ENCODE measurements at regions not wholly inside any gene's neighbourhood (a gene's known extent, or its start where the extent isn't known, plus 50 kb on each side); places are given as distances from the start of the nearest gene placed in this dataset.

DNA sequence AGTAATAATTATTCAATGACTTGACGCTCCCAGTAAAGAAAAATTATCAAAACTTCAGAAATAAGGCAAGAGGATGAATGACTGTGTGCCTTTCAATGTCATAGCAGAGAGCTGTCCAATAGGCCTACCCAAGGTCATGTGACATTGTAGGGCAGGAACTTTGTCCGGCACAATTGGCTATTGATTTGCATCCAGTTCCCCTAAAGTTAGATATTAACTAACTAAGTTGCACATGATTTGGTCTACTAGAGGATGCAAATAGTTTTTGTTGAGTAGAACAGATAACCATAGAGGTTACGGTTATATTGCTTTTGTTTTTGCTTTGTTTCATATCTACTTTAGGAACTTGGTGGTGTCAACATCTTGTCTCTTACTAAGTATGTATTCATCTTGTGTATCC is 127.9 kb upstream of the PFN2 start:
- no peak for DNase-seq

DNA sequence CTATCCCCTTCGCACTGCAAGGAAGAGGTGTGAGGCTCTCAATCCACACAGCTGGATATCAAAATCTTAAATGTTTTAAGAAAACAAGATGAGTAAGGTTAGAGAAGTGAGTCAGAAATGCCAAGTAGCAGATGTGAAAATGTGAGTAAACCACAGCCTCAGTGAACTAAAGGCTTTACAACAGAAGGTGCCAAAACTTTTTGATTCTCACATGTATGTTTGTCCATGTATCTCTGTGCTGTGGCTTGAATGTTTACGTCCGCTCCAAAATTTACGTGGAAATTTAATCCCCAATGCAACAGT is 126.8 kb upstream of the PFN2 start:
- DNase-seq, result no peak

DNA sequence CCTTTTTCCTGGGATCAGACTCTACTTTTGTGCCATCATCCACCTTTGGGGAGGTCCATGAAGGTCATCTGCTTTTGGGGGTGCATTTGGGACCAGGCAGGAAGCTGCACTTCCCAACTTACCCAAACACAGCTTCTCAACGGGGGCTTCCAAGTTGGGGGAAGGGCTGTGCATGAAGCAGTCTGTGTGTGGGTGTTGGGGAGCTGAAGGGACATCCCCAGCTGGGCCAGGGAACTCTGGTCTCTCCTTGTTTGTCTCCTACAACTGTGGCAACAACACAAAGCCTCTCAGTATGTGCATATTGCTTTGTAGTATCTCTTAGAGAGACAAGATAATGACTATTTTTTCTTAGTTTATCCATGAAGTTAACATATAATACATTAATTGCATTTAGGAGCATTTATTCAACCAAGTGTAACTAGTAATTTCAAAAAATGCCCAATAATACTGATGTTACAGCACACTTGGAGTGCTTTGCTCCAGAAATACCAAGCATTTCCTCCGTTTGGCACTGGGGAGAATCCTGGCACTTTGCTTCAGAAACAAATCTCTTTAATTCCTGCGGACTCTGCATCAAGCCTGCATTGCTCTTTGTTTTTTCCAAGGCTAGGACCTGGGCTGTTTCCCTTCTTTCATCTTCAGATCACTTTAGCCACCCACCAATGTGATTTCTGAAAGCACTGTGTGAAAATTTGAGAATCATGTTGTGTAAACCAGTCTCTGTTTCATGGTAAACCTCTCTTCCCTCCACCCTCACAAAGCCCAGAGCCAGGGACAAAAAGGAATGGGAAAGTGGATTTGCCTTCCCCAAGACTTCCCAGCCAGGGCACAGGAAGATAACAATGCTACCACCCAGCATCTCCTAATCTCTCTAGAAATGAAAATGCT is 126.2 kb upstream of the PFN2 start:
- no peak for DNase-seq

DNA sequence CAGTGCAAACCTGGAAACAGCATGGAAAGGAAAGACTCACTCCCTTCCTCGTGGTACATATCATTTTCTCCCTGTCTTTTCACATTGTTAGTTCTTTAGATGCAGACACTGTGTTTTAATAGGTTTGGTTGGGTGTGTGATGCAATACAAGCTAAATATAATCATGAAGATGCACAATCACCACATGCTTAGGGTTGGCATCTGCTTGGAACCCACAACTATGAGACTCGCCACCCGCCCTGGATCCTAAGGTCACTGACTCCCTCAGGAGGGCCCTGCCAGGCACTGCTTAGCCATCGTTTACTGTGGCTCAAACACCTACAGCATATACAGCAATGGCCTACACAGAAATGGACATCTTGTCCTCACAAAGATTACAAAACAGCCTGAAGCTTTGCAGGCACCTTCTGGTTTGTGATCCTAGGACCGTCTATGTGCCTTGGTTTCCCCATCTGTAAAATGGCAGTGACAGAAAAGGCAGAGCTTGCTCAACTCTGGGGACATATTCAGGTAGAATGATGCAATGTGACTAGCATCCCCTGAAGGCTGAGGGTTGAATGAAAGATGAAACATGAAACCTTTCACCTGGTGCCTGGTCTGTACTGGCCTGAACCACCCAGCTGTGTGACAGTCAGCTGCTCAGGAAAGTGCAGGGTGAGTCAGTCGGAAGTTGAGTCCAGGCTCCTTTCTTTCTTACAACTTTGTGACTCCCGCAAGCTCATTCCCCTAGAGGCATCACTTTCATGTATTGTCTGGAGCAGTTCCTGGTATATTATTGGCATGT is 123.6 kb upstream of the PFN2 start:
- DNase-seq, result no peak

DNA sequence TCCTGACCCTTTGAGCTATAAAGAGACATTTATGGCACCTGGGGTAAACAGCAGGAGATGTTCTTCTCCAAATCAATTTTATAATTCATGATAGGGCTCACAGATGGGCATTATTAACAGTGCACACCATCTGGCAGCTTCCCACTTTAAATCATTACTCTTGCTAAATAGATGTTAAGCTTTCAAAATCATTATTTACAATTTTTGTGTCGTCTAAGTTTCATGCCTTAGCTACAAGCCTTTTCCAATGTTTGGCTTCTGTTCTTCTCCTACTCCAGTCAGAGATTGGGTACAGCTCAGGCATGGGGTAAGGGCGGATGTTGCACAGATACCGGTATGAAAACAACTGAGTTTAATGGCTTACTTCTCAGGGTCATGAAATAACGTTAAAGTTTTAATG is 120.9 kb upstream of the PFN2 start:
- no peak for DNase-seq

DNA sequence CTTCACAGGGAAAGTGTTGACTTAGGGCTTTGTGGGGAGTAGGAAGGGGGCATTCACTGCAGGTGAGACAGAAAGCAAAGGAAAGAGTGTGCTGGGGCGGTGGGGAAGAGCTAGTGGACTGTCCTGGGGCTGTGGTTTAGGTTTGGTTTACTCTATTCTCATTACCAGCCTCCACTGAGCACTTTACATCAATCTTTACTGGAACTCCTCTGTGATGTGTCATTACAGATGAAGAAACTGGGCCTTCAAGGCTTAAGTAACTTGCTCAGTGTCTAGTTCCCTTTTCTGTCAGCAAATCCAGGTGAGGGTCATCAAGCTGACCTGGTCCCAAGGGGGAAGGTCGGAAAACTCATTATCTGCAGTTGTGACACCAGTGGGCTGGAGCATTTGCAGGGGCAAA is 120.2 kb upstream of the PFN2 start:
- DNase-seq, result no peak

DNA sequence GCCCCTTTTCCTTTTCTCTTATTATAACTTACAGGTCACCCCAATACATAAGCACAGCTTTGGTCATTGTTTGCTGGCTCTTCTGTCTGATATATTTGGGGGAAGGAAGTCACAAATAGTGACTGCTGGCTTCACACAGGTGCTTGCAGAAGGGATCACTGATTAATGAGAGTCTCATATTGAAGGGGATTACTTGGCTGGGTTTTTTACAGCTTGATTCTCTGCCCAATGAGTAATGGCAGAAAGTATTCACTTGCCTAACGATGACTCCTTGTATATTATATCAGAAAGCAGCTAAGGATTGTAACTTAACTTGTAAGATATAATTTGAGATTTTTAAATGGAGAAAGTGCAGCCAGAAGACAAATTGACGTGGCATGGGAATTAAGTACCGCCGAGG is 119.3 kb upstream of the PFN2 start:
- DNase-seq, result no peak

DNA sequence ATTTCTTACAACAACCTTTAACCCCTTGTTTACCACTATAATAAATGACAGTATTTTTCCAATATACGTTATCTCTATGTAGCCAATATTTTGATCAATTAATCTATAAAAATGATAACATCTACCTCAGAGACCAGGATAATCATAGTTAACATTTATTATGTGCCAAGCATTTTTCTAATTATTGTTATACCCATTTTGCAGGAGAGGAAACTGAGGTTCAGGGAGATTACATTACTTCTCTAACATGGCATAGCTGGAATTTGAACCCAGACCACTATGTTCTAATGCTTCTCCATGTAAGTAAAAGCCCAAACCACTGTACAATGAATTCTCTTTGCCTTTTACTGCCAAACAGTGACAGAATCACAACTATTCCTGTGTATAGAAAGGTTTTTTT is 113.4 kb upstream of the PFN2 start:
- no peak for DNase-seq

DNA sequence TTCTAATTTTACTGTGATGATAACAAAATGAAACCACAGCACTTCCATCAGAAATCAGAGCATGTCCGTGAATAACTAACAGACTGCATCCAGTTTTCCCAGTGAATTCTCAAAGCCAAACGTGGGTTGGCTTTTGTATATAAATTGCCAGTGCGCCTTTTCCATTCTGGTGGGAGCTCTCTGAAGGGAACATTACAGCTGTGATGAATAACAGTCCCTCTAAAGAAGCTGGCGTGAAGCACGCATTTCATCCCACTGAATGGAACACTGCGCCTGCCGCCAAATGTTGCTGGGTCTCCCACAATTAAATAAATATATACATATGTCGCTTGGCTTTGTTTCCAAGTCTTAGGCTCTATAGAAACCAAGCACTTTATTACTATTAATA is 113.0 kb upstream of the PFN2 start:
- DNase-seq, result peak in 3 of 51 donors; percentile 16 to 31 (median 30)

DNA sequence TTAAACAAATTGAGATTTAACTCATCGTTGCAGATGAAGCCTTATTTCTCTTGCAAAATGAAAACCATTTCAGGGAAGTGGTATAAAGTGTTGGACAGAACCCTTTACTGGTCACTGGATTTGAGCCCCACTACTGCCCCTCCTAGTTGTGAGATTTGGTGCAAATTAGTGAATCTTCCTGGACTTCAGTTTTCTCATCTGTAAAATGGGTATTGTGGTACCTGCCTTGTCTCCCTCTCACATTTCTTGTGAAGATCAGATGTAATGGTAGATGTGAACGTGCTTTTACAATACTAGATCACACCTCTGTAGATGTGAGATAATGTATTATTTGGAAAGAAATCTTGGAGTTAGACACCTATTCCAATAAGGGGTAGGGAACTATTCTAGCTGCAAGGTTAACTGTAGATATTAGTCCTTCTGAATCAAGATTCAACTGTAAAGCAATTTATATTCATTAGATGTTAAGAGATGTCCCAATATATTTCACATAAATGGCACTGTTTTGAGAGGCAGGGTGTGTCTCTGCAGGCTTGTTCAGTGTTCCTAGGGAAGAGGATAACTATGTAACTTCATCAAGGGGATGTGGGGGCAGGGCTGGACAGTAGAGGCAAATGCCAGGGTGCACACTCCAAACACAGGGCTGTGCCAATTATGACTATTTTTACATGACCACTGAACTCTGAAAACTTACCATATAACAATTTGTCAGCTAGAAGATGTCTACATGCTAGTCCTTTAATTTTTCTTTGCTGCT is 112.4 kb upstream of the PFN2 start:
- DNase-seq, result peak in 1 of 51 donors; percentile 27

DNA sequence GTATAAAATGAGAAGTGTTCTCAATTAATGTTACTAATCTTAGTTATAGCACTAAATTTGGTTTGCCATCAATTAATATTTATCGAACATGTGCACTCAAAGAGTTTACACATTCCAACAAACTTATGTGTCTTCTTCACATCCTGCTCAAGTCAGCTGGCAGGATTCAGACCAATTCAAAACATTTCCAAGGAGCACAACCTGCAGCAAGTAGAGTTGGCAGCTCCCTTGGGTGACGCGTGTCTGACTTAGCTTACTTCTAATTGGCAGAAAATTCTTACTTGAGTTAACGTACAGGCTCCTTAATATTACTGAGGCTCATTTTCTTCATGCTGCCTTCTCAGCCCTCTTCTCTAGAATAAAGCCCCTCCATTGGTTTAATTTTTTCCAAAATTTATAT is 110.4 kb upstream of the PFN2 start:
- DNase-seq, result no peak

DNA sequence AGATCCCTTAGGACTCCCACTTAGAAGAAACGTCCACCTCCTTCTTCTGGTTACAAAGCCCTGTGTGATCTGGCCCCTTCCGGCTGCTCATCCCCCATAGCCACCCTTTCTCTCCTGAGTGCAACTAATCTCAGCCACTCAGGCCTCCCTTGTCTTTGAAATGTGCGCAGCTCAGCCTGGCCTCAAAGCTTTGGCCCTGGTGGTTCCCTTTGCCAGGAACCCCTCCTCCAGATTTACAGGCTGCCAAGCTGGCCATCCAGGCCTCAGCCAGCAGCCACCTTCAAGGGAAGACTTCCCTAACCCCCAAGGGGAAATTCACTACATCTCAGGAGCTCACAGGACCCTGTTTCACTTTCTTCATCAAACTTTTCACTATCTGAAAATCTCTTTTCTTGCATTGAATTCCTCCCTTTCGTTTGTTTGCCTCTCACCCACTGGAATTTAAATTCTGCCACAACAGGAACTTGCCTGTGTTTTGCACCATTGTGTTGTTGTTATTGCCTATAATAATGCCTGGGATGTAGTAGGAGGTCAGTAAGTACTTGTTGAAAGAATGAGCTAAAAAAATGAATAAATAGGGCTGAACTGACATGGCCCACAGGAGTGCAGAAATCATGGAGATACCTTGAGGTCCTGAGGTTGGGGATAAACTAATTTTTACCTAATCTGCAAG is 109.5 kb upstream of the PFN2 start:
- DNase-seq, result peak in 4 of 51 donors; percentile 10 to 21 (median 11)

DNA sequence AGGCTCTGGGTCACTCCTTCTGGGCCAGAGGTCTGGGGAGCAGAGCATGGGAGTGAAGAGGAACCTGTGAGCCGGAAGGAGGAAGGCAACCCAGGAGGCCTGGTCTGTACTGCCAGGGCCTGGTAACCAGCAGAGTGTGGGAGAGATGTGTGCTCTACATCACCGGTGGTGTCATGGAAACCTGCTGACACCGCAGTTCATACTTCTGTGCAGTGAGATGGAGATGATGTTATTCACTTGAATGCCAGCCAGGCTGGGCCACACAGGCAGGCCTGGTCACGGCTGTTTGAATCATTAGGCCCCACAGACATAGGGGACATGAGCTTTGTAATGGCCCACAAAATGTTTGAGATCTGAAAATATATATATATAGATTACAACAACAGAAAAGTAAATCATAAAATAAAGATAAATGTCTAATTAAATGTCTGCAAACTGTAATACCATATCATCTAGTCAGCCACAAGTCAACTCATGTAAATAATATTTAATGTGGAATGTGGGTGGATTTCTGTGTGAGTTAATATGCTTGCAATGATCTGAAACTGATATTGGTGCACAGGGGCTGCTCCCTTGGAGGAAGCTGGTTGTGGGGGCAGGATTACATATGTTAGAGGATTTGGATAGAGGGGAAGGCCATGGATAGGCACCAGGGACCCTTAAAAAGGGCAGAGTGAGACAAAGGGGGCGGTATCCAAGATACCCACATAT is 108.5 kb upstream of the PFN2 start:
- DNase-seq, result peak in 5 of 51 donors; percentile 8 to 46 (median 21)

DNA sequence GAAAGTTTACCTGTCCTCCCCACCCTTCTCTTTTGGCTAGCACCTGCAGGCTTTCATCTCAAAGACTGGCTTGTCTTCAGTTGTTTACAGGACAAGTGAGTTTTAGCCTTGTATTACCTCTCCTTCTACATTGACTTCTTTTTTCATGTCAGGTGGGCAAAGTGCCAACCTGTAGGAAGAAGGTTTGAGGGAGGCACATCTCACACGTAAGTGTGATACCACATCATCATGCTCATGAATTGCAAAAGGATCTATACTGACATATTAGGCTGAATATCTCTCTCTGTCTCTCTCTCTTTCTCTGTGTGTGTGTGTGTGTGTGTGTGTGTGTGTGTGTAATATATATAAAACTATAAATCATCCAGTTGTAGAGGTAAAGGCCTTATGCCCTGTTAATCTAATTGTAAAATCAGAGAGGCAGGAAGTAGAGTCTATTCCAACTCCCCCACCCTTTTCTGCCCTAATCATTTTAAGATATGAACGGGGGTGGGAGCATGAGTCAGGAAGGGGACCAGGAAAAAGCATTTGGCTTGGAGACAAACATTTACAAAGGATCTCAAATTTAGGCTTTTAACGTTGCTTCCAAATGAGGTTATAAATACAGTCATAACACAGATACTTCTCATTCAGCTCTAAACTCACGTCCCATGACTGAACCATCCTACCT is 107.0 kb upstream of the PFN2 start:
- DNase-seq, result no peak

DNA sequence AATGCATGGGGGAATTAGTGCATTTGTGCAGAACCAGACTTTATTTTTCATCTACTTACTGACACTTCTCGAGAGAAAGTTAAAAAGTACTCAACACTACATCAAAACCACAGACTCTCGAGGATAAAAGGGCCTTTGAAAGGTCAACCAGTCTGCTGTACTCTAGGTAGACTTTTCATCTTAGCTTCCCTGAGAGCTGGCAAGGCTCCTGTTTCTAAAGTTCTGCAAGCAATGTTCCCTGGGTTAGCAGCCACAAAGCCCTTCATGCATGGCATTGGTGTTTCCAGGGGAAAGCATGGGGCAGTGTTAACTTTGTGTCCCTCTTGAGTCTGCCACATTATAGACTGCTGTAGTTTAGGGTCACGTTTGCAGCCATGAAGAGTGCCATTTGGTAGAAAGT is 106.4 kb upstream of the PFN2 start:
- no peak for DNase-seq

DNA sequence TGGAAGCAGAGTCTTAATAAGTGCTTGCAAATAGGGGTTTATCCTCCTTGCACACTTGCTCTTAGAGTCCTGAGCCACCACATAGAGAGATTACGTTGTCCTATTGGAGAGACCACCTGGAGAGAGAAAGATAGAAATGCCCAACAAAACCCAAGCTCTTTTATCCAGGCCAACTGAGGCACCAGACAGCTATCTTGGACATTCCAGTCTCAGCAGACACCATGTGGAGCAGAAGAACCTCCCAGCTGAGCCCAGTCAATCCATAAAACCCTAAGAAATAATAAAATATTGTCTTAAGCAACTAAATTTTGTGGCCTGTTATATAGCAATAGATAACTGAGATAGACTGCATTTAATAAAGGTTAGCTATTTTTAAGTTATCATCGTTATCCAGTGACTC is 105.7 kb upstream of the PFN2 start:
- no peak for DNase-seq

DNA sequence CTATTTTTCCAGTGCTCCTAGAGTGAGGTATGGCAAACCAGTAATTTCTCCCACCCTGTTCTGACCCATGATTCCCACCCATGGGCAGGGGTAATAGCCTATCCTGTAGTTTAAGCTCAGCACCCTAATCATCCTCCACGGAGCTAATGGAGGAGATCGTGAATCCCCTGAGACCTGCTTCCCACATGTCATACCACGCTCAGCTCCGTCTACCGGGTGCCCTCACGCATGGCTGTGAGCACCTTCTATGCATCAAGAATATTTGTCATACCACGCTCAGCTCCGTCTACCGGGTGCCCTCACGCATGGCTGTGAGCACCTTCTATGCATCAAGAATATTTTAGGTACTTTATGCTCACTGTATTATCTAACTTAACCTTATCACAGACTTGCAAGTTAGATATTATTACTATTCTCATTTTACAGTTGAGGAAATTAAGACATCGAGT is 104.7 kb upstream of the PFN2 start:
- DNase-seq, result no peak

DNA sequence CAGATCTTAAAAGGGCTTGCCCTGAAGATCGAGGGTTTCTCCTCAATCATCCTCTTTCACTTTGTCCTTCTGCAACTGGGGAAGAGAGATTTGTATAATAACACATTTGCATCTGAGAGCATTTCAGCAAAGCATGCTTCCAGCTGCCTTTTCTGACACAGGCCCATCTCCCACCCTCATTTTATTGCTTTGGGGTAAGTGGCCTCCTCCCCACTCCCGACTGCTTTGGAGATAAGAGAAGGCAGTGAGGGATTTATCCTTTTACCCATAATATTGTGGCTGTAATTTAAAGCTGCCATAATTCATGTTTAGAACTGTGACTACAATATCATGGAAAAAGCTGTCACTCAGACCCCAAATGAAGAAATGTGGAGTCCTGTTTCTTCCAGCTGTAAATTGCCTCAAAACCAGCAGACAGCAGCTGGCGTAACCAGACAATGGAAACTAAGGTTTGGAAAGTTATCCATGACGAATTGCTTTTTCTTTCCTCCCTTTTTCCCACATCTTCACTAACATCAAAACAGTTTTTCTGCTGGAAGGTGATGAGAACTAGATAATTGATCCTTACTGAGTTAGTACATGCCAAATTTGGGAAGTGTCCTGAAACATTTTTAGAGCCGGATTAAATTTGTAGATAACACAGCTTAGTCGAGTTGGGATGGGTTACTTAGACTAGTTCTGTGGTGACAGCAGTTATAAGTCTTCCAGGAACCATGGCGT is 104.2 kb upstream of the PFN2 start:
- no peak for DNase-seq

DNA sequence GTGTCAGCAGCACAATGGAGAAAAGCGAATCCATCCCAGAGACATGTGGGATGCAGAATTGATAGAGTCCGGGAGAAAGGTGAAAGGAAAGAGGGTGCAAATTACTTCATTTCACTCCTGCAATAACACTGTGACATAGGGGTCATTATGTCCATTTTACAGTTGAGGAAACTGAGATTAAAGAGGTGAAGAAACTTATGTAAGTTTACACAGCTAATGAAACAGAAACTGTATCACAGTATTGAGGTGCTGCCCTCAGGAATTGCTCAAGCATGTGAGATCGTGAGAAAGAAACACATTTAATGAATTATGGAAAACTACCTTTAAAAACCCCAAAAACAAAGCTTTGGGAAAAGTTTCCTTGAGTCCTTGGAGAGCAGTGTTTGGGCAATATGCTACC is 103.6 kb upstream of the PFN2 start:
- DNase-seq, result no peak

DNA sequence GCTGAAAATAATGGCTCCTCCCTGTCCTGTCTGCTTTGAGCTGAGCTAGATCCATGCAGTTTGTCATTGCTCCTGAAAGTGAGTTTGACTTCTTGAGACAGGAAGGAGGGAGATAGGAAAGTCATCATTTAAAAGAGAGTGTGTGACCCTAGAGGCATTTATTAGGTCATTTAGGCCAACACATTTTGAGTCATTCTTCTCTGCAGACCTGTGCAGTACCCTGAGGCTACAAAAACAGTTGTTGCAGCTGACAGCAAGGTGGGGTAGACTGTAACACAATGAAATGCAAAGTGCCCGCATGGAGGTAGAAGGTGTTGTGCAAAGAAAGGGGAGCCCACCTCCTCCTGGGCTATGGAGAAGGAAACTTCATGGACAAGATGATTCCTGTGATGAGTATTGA is 102.8 kb upstream of the PFN2 start:
- DNase-seq, result no peak

Data from hypothalamus (tissue), 51 donors.